Neuronal stem cell (in vitro differentiated cells): ENCODE measurements at regions not wholly inside any gene's neighbourhood (a gene's known extent, or its start where the extent isn't known, plus 50 kb on each side); places are given as distances from the start of the nearest gene placed in this dataset.
"Not testable (repeated sequence)": the region's sequence is repeated elsewhere in the genome, so short reads cannot be mapped to it uniquely, and the experiment has no call there.

ENCODE experiments used
- DNase-seq: peaks from one replicate; pipeline ENCODE4 v3.0.0-alpha.2; 2013; ENCODE audit warnings: low spot score
- H2AFZ ChIP-seq: one replicate; pipeline ENCODE4 v1.6.1; 2013; ENCODE audit warnings: mild to moderate bottlenecking, low read length, inconsistent platforms
- H2AK5ac ChIP-seq: 2 replicates; pipeline ENCODE4 v1.6.1; 2013; ENCODE audit warnings: low read depth, mild to moderate bottlenecking, inconsistent platforms, low read length, moderate library complexity, mixed read lengths
- H2BK120ac ChIP-seq: 2 replicates; pipeline ENCODE4 v1.6.1; 2013; ENCODE audit warnings: low read depth, mild to moderate bottlenecking, inconsistent platforms, low read length, moderate library complexity, mixed read lengths
- H2BK12ac ChIP-seq: one replicate; pipeline ENCODE4 v1.6.1; 2013; ENCODE audit warnings: low read length, inconsistent platforms
- H2BK15ac ChIP-seq: 2 replicates; pipeline ENCODE4 v1.6.1; 2013; ENCODE audit warnings: mild to moderate bottlenecking, low read length, inconsistent platforms, mixed read lengths
- H2BK5ac ChIP-seq: one replicate; pipeline ENCODE4 v1.6.1; 2013; ENCODE audit warnings: inconsistent platforms, mild to moderate bottlenecking, low read length, moderate library complexity
- H3K14ac ChIP-seq: one replicate; pipeline ENCODE4 v1.6.1; 2013; ENCODE audit warnings: low read length, inconsistent platforms
- H3K18ac ChIP-seq: 2 replicates; pipeline ENCODE4 v1.6.1; 2013; ENCODE audit warnings: low read length, inconsistent platforms
- H3K23ac ChIP-seq: 2 replicates; pipeline ENCODE4 v1.6.1; 2013; ENCODE audit warnings: low read depth, mild to moderate bottlenecking, mixed read lengths, low read length, inconsistent platforms; ENCODE audit not compliant: poor library complexity
- H3K27ac ChIP-seq: replicated peaks from 3 replicates; pipeline ENCODE4 v1.5.1; 2013; ENCODE audit warnings: low read length, inconsistent platforms
- H3K27me3 ChIP-seq, 3 experiments: 2 replicates each; pipeline ENCODE4 v1.6.1; 2013; ENCODE audit warnings: low read length in 3 of 3, mild to moderate bottlenecking in 2 of 3, inconsistent platforms in 1 of 3, low read depth in 1 of 3, mixed read lengths in 1 of 3, moderate library complexity in 1 of 3; ENCODE audit not compliant: control insufficient read depth in 3 of 3, insufficient read depth in 3 of 3
- H3K36me3 ChIP-seq, 2 donors: replicated peaks in 1 of 2; 2 replicates each; pipeline ENCODE4 v1.6.1; 2013; ENCODE audit warnings: low read length in 2 of 2; ENCODE audit not compliant: control insufficient read depth in 2 of 2, insufficient read depth in 2 of 2
- H3K4ac ChIP-seq: 2 replicates; pipeline ENCODE4 v1.6.1; 2013; ENCODE audit warnings: inconsistent platforms, mild to moderate bottlenecking, low read length, moderate library complexity
- H3K4me1 ChIP-seq, 2 donors: 1 replicate in 1 of 2; 2 replicates in 1 of 2; pipeline ENCODE4 v1.6.1; 2013; ENCODE audit warnings: low read length in 2 of 2, low read depth in 1 of 2; ENCODE audit not compliant: control insufficient read depth in 2 of 2, insufficient read depth in 1 of 2
- H3K4me2 ChIP-seq: one replicate; pipeline ENCODE4 v1.6.1; 2013; ENCODE audit warnings: mild to moderate bottlenecking, low read length, inconsistent platforms; ENCODE audit not compliant: insufficient read depth, poor library complexity, severe bottlenecking
- H3K4me3 ChIP-seq, 2 donors: 2 replicates each; pipeline ENCODE4 v1.5.1; 2013; ENCODE audit warnings: low read length in 2 of 2, mild to moderate bottlenecking in 2 of 2, inconsistent platforms in 1 of 2, moderate library complexity in 1 of 2
- H3K79me1 ChIP-seq: one replicate; pipeline ENCODE4 v1.6.1; 2013; ENCODE audit warnings: low read depth, mild to moderate bottlenecking, inconsistent platforms, low read length, moderate library complexity
- H3K9ac ChIP-seq: one replicate; pipeline ENCODE4 v1.6.1; 2013; ENCODE audit warnings: mild to moderate bottlenecking, low read depth, low read length, inconsistent platforms; ENCODE audit not compliant: poor library complexity
- H3K9me3 ChIP-seq, 2 donors: replicated peaks in 1 of 2; 2 replicates each; pipeline versions ENCODE3 to v1.6.1; 2013; ENCODE audit warnings: low read length in 2 of 2, mild to moderate bottlenecking in 2 of 2, inconsistent platforms in 1 of 2, low read depth in 1 of 2, mixed read lengths in 1 of 2, moderate library complexity in 1 of 2; ENCODE audit not compliant: control insufficient read depth in 2 of 2, insufficient read depth in 1 of 2
- H4K8ac ChIP-seq: one replicate; pipeline ENCODE4 v1.6.1; 2013; ENCODE audit warnings: low read depth, mild to moderate bottlenecking, inconsistent platforms, low read length, moderate library complexity
- H4K91ac ChIP-seq: one replicate; pipeline ENCODE4 v1.6.1; 2013; ENCODE audit warnings: low read length, low read depth, mild to moderate bottlenecking, inconsistent platforms; ENCODE audit not compliant: poor library complexity
- WGBS, 2 donors: extraction: QIAGEN DNeasy Blood & Tissue Kit; methylation state at CpG; one replicate each; pipeline ENCODE4 v1.1.7; 2013; ENCODE audit warnings: missing lambda C conversion rate in 2 of 2, mixed read lengths in 1 of 2; ENCODE audit not compliant: insufficient read length in 2 of 2, insufficient replicate concordance in 1 of 2; ENCODE audit errors: extremely low coverage in 2 of 2; 5-methylcytosine and 5-hydroxymethylcytosine counted together

DNA sequence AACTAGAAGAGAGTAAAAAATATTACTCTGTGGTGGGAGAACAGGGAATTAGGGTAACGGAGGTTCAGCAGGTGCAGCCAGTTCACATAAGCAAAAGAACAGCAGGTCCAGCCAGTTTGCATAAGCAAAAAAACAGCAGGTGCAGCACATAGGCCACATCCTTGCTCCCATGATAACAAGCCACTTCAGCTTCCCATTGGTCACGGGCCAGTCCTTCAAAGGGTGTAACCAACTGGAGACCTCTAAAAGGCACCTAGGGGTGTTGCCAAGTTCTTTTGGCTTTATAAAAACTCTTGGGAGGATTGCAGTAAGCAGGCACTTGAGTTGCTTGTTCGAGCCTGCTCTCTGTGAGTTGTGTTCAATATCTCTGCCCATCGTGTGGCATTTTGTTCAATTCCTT lies 488.1 kb downstream of the XYLT1 start:
- Histone ChIP-seq H3K9ac (no peak overlapping the region), H3K36me3 (no peaks in the 10 kb centered on the region), H3K27me3 (no peaks in the 10 kb centered on the region), H2BK5ac (no peak overlapping the region), H3K4me1 (no peaks in the 10 kb centered on the region), H3K4me3 (no peak overlapping the region), H3K23ac (no peak overlapping the region), H3K4ac (no peak overlapping the region), H2BK12ac (no peak overlapping the region), H2BK120ac (no peak overlapping the region), H2BK15ac (no peak overlapping the region), H3K14ac (no peak overlapping the region), H3K79me1 (no peaks in the 10 kb centered on the region), H3K9me3 (no peaks in the 10 kb centered on the region), H4K91ac (no peak overlapping the region), H3K4me2 (no peak overlapping the region), H2AK5ac (no peak overlapping the region), H2AFZ (no peak overlapping the region), H3K18ac (no peak overlapping the region), H4K8ac (no peak overlapping the region), H3K27ac (no peak overlapping the region)
- no peak for DNase-seq
- WGBS, 2 donors, result no CpG with 5 or more reads among the region's 4 CpGs

DNA sequence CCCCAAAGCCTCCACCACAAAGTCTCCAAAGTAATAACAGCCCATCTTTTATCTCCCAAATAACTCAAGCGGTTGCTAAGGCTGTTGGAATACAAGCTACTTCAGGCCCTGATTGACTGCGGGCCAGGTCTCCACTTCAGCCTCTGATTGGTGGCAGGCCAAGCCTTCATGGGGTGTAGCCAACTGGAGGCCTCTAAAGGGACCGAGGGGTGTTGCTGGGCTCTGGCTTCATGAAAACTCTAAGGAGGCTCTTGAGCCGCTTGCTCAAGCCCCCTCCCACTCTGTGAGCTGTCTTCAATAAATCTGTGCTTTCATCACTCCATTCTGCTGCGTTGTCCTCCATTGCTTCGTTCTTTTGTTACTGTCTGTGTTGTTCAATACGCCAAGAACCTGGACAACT lies 487.2 kb downstream of the XYLT1 start:
- H3K4me1 ChIP-seq, result no peaks in the 10 kb centered on the region
- no peak overlapping the region for H2BK5ac ChIP-seq
- H2BK120ac ChIP-seq, result no peak overlapping the region
- no peak overlapping the region for H3K4me2 ChIP-seq
- no peak overlapping the region for H3K9ac ChIP-seq
- no peaks in the 10 kb centered on the region for H3K36me3 ChIP-seq
- no peak overlapping the region for H4K91ac ChIP-seq
- WGBS, 2 donors, result no CpG with 5 or more reads among the region's 7 CpGs
- H3K9me3 ChIP-seq, result no peaks in the 10 kb centered on the region
- H3K27me3 ChIP-seq, result no peaks in the 10 kb centered on the region
- H2BK15ac ChIP-seq, result no peak overlapping the region
- H4K8ac ChIP-seq, result no peak overlapping the region
- no peak for DNase-seq
- H2BK12ac ChIP-seq, result no peak overlapping the region
- no peak overlapping the region for H2AK5ac ChIP-seq
- no peaks in the 10 kb centered on the region for H3K79me1 ChIP-seq
- no peak overlapping the region for H3K18ac ChIP-seq
- no peak overlapping the region for H3K27ac ChIP-seq
- H2AFZ ChIP-seq, result no peak overlapping the region
- H3K4me3 ChIP-seq, result no peak overlapping the region
- H3K23ac ChIP-seq, result no peak overlapping the region
- H3K14ac ChIP-seq, result no peak overlapping the region
- H3K4ac ChIP-seq, result no peak overlapping the region

DNA sequence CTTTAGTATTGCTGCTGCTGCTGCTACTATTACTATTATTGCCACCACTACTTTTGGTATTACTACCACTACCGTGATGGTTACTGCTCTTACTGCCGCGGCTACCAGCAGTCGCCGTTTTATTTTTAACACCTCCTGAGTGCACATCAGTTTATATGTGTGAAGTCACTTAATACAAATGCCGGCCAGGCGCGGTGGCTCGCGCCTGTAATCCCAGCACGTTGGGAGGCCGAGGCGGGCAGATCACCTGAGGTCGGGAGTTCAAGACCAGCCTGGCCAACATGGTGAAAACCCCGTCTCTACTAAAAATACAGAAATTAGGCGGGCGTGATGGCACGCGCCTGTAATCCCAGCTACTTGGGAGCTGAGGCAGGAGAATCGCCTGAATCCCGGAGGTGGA lies 486.7 kb downstream of the XYLT1 start:
- H2AFZ ChIP-seq, H3K4me2 ChIP-seq, H3K9ac ChIP-seq, H3K4me3 ChIP-seq, H3K14ac ChIP-seq, DNase-seq, H3K79me1 ChIP-seq, H3K36me3 ChIP-seq, H2BK120ac ChIP-seq, H3K23ac ChIP-seq, H3K9me3 ChIP-seq, H3K27ac ChIP-seq, H3K27me3 ChIP-seq, H2BK15ac ChIP-seq, H3K4me1 ChIP-seq, H2BK12ac ChIP-seq, H4K91ac ChIP-seq, H3K4ac ChIP-seq, H2AK5ac ChIP-seq, H3K18ac ChIP-seq, H4K8ac ChIP-seq, H2BK5ac ChIP-seq: not testable (repeated sequence)
- no CpG with 5 or more reads among the region's 21 CpGs for WGBS, 2 donors

DNA sequence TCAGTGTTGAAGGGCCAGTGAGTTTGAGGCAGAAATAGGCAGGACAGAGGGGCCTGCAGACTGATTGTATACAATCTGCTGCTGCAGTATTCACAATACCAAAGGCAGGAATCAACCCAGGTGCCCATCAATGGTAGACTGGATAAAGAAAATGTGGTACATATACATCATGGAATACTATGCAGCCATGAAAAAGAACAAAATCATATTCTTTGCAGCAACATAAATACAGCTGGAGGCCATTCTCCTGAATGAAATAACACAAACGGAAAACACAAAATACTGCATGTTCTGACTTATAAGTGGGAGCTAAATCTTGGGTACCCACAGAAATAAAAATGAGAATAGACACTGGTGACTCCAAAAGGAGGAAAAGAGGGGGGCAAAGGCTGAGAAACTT lies 485.1 kb downstream of the XYLT1 start:
- Histone ChIP-seq H3K36me3 (no peaks in the 10 kb centered on the region), H3K9me3 (no peaks in the 10 kb centered on the region), H3K23ac (no peak overlapping the region), H3K4me3 (no peak overlapping the region), H2AFZ (no peak overlapping the region), H3K4me2 (no peak overlapping the region), H4K91ac (no peak overlapping the region), H3K27me3 (no peaks in the 10 kb centered on the region), H2BK12ac (no peak overlapping the region), H2BK5ac (no peak overlapping the region), H2AK5ac (no peak overlapping the region), H3K9ac (no peak overlapping the region), H3K14ac (no peak overlapping the region), H3K4me1 (no peaks in the 10 kb centered on the region), H2BK120ac (no peak overlapping the region), H3K79me1 (no peaks in the 10 kb centered on the region), H3K27ac (no peak overlapping the region), H2BK15ac (no peak overlapping the region), H4K8ac (no peak overlapping the region), H3K18ac (no peak overlapping the region), H3K4ac (no peak overlapping the region)
- no CpG with 5 or more reads among the region's 1 CpG for WGBS, 2 donors
- DNase-seq, result no peak
